Epidermal melanocyte (primary cell): ENCODE measurements at regions not wholly inside any gene's neighbourhood (a gene's known extent, or its start where the extent isn't known, plus 50 kb on each side); places are given as distances from the start of the nearest gene placed in this dataset.

Source experiments
- DNase-seq: peaks from one replicate; pipeline ENCODE4 v3.0.0; 2011; ENCODE audit warnings: low spot score; ENCODE audit not compliant: insufficient read length

- DNase-seq: no peak
Measured at GRCh38 chr5:142435410-142436115, 110.7 kb upstream of the SPRY4 start.

DNA sequence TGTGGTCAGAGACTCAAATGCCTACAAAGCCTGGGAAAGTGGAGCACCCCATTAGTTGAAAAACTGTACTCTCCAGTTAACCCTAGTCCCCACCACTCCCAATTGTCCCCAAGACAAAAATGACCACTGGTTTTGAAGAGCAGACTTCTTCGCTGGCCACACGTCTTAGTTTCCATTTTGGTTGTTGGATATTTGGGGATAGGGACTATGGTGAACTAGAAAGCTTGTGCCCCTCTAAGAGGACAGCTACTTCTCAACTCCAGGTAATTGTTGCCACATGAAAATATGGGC is 109.4 kb upstream of the SPRY4 start:
- DNase-seq: no peak

DNA sequence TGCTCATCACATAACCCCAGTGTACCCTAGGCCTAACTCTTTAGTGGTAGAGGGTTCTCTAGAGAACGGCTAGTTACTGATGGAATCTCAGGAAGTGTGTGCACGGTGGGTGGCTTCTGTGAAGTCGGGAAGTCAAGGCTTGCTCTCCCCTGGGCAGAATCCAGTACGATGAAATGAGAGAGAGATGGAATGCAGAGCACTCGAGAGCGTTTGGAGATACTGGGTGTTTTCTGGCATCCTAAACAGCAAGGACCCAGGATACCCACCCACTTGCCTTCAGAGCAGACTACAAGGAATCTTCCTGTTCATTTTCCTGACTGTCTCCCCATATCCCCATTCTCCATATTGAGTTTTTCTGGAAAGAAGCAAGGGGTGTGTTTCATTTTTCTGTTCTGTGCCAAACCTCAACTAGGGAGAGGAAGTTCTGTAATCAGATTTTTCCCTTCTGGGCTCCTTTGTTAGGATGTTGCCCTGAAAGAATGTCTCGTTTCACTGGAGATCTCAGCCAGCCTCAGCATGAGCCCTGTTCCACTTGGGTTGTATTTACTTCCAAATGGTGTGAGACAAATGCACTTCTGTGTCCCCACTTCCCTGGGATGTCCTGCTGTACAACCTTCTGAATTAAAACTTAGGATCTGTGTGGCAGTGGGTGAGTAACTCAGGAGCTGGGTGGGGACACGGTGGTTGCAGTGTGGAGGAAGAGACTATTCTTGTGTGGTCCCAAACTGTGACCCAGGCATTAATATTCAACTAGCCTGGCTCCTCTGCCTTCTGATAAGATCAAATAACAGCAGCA is 108.9 kb upstream of the SPRY4 start:
- no peak for DNase-seq

DNA sequence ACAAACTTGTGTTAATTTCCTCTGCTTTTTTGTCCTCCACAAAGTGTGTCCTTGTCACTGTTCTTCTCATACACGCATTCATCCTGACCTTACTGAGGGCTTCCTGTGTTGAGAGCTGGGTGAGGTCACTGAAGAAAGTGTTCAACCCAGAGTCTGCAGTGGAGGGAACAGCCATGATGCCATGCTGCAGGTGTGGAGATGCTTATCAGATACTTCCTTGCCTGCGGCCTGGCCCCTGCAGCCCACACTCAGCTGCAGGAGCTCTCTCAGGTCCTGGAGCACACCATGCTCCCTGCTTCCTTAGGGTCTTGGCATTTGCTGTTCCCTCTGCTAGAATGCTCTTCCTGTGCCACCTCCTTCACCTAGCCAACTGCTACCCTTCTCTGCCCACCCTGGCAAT is 108.1 kb upstream of the SPRY4 start:
- no peak for DNase-seq

DNA sequence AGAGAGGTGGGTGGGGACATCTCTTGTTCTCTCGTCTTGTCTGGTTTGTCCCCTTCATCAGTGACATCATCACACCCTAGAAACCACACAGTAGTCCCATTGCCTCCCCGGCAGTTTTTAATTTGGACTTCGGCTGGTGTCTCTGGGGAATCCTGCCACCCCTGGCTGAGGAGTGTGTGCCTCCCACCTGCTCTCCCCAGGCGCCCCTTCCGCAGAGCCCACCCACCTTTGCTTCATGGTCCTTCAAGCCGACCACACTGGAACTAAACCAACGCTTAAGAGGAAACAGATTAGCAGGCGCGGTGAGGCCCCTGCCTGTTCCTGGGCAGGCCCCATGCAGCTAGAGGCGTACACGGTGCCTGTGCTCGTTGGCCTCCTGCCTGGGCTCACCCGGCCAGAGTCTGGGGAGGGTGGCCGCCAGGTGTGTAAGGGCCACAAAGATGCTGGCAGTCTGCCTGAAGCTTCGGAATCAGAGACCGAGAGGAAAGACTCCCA is 107.6 kb upstream of the SPRY4 start:
- no peak for DNase-seq

- DNase-seq: no peak
Measured at GRCh38 chr5:142428773-142429473, 104.1 kb upstream of the SPRY4 start.

GRCh38 chr5:142428036-142428772 is 103.4 kb upstream of the SPRY4 start:
- no peak for DNase-seq

GRCh38 chr5:142427529-142427928 is 102.7 kb upstream of the SPRY4 start:
- DNase-seq: no peak

DNA sequence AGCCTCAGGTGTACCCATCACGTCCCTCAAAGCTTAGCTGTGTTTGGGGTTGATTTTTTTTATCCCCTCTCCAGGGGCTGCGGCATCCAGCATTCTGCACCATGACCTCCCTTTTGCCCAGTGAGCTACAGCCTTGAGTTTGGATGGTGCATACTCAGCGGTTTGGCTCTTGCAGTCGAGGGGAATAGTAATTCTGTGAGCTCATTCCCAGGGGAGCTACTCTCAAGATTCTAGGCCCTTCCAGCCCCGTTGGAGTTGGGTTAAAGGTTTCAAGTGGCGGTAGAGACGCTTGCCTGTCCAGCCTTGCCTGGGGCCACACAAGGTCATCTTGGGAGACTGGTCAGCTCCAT is 102.2 kb upstream of the SPRY4 start:
- DNase-seq: no peak

GRCh38 chr5:142426129-142427014 is 101.6 kb upstream of the SPRY4 start:
- DNase-seq: no peak

GRCh38 chr5:142425286-142426065 is 100.7 kb upstream of the SPRY4 start:
- DNase-seq: no peak

GRCh38 chr5:142422429-142422828 is 97.6 kb upstream of the SPRY4 start:
- no peak for DNase-seq

GRCh38 chr5:142421621-142422397 is 97.0 kb upstream of the SPRY4 start:
- no peak for DNase-seq

DNA sequence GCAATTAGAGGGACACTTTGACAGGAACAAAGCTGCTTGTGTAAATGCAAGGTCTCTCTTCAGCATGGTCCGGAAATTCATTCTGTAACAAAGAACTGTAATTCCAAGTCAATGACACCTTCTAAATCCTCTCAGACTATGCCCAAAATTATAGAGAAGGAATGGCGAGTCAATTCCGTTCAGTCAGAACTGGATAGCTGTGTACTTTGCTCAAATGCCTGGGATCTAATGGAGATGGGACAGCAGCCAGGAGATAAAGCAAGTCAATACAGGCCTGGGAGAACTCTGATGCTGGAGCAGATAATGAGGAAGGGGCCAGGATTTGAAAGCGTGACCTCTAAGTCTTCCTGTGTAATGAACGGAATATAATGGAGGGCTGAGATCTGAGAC is 96.4 kb upstream of the SPRY4 start:
- no peak for DNase-seq

GRCh38 chr5:142420561-142421227 is 95.9 kb upstream of the SPRY4 start:
- no peak for DNase-seq

DNA sequence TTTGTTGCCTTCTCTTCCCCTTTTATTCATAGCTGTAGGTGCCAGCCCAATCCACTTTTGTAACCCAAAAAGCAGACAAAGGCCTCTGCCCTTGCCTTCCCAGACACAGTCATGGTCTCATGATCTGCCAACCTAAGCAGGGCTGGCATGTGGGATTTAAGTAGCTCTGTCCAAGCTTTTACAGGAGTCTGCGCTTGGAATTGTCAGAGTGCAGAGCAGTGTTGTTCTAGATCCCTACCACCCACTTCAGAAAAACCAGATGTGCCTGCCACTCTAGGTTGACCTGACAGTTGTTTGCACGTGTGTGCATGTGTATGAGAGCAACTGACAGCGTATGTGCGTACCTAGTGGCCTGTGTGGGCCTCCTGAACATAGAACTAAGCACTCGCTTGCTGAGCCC is 87.8 kb upstream of the SPRY4 start:
- DNase-seq: no peak

DNA sequence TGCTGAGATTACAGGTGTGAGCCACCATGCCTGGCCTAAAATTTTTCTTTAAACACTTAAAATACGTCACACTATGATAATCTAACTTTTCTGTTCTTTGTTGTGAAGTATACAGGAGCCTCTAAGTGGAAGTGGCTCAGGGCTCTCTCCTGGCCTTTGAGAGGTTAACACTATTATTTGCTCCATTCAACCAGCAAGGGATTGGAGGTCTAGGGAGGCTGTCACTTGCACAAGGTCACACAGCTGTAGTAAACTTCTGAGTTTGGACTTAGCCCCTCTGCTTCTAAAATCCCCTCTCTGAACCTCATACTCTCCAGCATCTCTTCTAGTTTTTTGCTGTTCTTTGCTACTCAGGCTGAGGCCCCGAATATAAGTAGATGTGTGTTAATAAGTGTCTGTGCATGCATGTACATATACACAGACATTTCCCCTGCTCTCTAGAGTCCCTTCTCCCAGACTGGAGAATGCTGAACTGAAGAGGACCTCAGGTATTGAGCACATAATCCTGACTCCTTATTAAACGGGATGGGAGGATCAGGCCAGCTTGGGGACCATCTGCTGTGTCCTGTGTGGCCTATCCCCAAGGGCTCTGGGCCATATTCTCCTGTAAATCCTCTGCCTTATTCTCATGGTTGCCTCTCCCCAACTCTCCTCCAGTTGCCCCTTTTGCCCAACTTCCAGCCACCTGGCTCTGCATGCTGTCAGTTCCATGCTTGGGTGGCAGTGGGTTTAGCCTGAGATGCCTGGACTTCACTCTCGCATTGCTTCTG is 87.0 kb upstream of the SPRY4 start:
- no peak for DNase-seq

GRCh38 chr5:142411103-142411502 is 86.3 kb upstream of the SPRY4 start:
- no peak for DNase-seq
